NCI-H1105 treated with DMSO at 0.1 percent for 48 hours (cell line): ENCODE measurements at regions not wholly inside any gene's neighbourhood (a gene's known extent, or its start where the extent isn't known, plus 50 kb on each side); places are given as distances from the start of the nearest gene placed in this dataset.

ENCODE experiments used
- DNase-seq: peaks from one replicate; lab custom pipeline; 2025; lab: John Stamatoyannopoulos, UW

DNA sequence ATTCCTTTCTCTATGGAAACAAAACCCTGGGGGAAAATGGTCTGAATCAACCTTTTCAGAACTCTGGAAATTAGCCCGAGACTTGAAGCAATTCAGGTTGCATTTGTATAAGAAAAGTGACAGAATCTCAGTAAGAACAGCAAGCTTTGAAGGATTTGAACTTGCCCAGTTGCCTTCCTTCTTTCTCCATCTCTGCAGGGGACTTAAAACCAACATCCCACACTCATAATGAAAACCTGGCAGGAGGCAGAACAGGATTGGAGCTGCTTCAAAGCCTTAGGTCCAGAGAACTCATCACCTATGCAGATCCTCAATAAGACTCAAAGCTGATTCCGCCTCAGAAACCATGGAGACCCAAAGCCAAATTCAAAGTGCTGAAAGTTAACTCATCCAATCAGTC is 790.5 kb upstream of the ID2 start:
- DNase-seq = no peak

GRCh38 chr2:7895289-7895688 is 786.6 kb upstream of the ID2 start:
- DNase-seq = no peak

DNA sequence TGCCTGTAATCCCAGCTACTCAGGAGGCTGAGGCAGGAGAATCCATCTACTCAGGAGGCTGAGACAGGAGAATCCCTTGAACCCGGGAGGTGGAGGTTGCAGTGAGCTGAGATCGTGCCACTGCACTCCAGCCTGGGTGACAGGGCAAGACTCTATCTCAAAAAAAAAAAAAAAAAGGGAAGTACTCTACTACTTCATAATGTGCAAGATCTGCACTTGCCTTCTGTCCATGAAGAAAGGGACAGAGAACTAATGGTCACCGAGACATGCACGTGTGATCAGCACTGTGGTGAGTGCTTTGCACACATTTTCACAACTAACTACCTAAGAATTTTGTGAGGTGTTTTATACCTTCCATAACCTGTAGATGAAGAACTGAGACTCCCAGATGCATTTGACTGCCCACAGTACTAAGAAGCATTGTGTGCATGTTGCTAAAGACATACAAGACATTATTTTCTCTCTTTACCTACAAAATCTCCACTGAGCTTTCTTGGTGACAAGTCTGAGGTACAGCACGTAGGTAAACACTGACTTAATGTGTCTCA is 784.8 kb upstream of the ID2 start:
- DNase-seq = no peak

DNA sequence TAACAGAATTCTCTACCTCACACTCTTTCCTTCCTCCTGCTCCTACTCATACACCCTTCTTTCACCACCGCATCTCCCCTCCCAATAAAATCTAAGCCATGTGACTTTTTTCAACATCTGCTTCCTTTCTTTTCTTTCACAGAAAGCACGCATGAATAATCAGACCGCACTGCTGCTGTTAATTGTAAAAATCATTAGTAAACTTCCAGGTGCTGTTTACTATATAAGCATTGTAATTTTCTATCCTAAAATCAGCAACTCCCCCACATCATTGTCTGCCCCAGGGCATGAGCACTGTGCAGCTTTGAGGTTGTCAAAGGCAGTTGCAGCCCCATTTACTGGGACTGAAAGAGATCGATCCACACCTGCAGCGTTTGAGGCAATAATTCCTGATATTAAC is 782.6 kb upstream of the ID2 start:
- peak; percentile 86 for DNase-seq

GRCh38 chr2:7899923-7900322 is 781.9 kb upstream of the ID2 start:
- DNase-seq = no peak

GRCh38 chr2:7900593-7900992 is 781.3 kb upstream of the ID2 start:
- DNase-seq = no peak

- no peak for DNase-seq
Measured at GRCh38 chr2:7902251-7902765, 779.5 kb upstream of the ID2 start.

DNA sequence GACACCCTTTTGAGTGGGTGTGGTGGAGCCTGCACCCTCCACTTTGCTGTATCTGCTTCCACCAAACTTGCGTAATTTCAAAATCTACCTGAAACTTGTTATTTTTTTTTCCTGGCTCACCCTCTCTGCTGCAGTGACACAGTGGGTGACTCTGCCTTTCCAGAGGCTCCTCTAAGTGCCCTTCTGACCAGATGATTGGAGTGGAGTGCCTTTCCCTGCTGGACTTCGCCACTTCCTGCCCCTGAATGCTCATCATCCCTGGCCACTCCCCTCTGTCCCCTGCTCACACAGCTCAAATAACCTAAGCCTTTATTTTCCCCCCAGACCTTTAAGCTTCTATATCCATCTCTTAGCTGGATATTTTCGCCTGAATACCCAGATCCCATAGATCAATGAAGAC is 777.5 kb upstream of the ID2 start:
- no peak for DNase-seq

DNA sequence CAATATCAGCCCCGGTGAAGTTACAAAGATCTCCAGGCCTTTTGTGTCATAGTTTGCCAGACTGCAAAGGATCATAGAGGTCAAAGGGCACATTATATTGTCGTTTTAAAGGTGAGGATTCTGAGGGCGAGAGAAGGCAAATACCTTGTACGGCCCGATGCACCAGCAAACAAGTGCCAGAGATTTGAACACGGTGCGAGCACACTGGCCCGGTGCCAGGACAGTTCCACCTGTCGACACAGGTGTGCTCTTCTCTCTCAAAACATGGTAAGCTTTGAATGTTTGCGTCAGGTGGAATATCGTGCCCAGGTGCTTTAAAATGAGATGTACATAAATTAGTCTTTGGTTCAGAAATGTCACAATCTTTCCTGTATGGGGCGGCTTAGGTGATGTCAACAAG is 776.1 kb upstream of the ID2 start:
- DNase-seq = peak; percentile 95

- peak; percentile 72 for DNase-seq
Measured at GRCh38 chr2:7906431-7906830, 775.4 kb upstream of the ID2 start.

DNA sequence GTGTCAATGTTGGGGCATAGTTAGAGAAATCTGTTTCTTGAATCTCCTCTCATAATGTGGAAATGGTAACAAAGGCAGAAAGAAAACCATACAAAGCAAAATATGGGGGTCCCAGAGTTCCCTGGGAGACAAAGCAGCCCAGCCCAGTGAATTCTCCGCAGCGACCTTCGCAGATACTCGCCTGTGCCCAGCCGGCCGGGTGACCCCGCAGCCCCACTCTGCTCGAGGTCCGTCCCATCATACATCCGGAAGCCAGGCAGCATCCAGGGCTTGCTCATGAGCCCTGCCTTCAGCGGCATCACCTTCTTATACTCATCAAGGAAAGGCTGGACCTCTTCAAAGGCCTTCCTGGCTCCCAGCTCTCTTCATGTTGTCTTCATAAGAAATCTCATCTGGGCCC is 774.8 kb upstream of the ID2 start:
- DNase-seq = no peak

DNA sequence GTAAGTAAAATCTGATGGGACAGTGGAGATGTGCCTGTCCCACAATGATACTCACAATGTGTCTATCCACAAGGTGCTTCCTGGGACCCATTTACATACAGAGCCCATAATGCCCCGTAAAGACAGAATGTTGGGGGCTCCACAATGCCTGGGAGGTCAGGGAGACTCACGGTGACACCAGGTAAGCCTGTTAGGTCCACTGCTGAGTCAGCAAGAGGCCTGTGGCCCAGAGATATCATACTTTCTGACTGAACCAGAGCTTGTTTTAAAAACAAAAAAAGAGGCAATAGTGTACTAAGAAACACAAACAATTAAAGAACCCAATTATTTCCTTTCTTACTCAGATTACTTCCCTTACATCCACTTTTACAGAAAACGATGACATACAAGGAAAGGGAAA is 771.1 kb upstream of the ID2 start:
- no peak for DNase-seq

DNA sequence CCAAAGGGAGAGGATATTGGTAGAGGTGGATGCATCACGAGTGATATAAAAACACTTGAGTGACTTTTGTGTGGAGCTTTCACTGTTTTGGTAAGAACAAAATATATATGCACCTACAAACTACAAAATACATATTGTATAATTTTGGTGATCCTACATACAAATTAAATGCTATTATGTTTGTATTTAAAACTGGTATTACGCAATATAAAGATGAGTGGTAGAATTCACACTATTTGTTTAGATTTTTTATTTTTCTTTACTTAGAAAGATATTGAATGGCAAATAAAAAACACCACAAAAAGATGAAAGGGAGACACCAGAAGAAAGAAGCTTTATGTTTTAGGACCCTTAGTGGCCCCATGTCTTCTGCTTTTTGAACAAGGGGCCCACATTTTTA is 770.7 kb upstream of the ID2 start:
- no peak for DNase-seq

DNA sequence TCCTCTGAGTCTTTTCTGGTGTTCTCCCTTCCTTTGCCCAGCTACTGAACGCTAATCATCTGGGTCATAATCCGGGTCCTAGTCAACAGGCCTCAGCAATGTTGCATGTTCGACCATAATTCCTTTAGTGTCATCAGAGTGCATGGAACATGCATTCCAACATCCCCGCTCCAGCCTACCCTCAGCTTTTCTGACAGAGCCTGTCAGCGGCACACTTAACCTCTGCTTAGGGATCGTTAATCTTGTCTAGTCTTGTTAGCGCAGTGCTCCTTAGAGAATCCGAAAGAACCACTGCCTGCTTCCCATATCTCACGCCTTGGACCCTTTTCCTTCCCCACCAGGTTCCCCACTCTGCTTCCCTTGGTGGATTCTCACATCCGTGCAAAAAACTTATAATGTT is 767.9 kb upstream of the ID2 start:
- no peak for DNase-seq

DNA sequence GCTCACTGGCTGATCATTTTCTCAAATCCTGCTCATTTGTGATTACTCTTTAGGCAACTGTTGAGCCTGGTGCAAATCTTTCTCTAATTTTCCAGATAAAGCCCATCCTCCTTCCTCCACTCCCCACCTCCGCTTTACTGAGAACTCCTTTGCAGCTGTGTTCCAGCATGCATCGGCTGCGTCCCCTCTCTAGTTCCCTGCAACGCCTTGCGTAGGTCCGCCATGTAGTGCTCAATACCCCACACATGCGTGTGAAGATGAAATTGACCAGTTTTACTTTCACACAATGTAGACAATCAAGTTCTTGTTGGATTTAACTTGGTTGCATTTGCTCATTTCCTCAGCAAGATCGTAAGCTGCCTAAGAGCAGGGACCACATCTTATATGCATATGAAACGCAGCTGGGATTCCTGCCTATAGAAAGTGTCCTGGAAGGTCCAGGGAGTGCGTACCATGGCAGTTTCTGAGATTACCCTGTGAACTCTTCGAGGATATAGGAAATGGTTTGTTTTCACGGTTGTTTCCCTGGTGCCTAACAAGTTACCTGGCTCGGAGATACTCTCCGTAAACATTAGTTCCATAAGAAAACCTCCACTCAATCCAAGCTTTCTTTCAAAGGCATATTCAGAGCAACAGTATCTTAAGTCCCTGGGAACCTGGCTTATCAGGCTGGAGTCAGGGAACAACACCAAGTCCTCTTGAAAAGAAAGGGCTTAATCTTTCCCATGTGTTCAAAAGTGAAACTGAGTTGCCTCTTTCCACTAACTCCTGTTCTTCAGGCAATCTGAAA is 766.4 kb upstream of the ID2 start:
- no peak for DNase-seq

GRCh38 chr2:7916670-7917069 is 765.2 kb upstream of the ID2 start:
- DNase-seq = no peak

DNA sequence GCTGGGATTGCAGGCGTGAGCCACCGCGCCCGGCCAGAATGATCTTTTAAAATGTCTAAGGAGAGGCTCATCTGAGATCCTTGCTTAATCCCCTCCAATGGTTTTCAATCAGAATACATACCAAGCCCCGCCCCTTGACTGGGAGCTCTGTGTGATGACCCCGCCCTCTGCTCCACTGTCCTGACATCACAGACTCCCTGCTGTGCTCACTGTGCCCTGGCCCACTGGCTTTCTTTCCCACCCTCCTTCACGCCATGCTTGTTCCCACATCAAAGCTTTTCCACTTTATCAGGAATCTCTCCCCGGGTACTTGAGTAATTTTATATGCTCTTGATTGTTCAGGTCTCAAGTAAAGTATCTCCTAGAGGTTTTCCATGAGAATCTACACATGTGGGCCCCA is 762.3 kb upstream of the ID2 start:
- no peak for DNase-seq

DNA sequence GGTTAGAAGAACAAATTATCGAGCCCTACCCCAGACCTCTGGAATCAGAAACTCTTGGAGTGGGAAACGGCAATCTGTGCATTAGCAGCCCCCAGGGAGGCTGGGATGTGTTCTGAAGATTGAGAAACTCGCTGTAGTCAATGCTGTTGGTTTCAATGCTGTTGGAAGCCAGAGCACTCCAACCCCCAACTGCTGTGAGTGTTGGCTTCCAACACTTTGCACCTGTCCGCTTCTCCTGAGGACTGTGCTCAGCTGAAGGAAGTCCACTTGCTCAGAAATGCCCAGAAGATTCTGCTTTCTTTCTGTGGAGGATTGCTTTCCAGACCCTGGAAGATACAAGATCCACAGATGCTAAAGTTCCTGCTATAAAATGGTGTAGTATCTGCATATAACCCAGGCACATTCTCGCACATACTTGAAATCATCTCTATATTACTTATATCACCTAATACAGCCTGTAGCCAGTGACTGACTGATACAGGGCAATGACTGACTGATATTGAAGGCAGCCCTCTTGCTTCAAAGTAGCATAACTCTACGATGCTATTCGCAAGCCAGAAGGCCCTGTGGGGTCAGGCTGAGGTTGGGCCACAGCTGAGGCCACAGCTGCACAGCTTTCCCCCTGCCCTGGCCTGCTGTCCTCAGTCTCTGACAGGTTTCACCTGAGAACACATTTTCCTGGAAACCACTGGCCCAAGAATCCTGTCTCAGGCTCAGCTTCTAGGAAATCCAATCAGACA is 757.7 kb upstream of the ID2 start:
- no peak for DNase-seq

GRCh38 chr2:7925506-7925905 is 756.4 kb upstream of the ID2 start:
- DNase-seq = no peak

DNA sequence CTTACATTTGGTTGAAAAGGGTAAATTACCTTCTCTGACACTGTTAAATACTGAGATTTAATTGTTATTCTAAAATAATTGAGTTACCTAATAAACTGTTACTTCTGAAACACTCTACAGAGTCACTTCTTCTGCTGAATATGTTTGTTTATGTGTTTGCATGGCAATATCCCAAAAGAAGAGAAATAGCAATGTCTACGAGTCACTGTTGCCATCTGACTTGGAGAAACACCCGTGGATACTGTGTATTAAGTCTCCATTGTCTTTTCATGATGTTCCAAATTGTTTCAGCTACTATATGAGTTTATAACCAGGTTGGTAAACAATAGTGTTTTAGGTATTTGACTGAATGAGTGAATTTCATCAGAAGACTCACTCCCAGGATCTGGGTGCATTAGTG is 754.2 kb upstream of the ID2 start:
- no peak for DNase-seq

GRCh38 chr2:7929281-7929680 is 752.6 kb upstream of the ID2 start:
- DNase-seq = no peak

GRCh38 chr2:7930800-7931635 is 750.8 kb upstream of the ID2 start:
- no peak for DNase-seq
